GM12801 (cell line): ENCODE measurements at regions not wholly inside any gene's neighbourhood (a gene's known extent, or its start where the extent isn't known, plus 50 kb on each side); places are given as distances from the start of the nearest gene placed in this dataset.

ENCODE experiments used
- CTCF ChIP-seq: IDR thresholded peaks from one replicate; pipeline ENCODE4 v1.5.1; 2011; ENCODE audit warnings: control low read depth; ENCODE audit not compliant: insufficient read length; ENCODE audit errors: extremely low read depth

- TF ChIP-seq CTCF: no peak
Observed at GRCh38 chr10:53091574-53091973, 319.0 kb upstream of the MBL2 start.

- no peak for TF ChIP-seq CTCF
Observed at GRCh38 chr10:53088961-53089360, 316.4 kb upstream of the MBL2 start.

- TF ChIP-seq CTCF: no peak
Observed at GRCh38 chr10:53079283-53079682, 306.7 kb upstream of the MBL2 start.

- no peak for TF ChIP-seq CTCF
Observed at GRCh38 chr10:53076948-53077347, 304.4 kb upstream of the MBL2 start.

GRCh38 chr10:53075469-53075868, 302.9 kb upstream of the MBL2 start:
- TF ChIP-seq CTCF: no peak

GRCh38 chr10:53072144-53072543, 299.6 kb upstream of the MBL2 start:
- TF ChIP-seq CTCF: no peak

- TF ChIP-seq CTCF: no peak
Observed at GRCh38 chr10:53071505-53072125, 299.0 kb upstream of the MBL2 start.

- TF ChIP-seq CTCF: no peak
Observed at GRCh38 chr10:53069013-53069412, 296.4 kb upstream of the MBL2 start.
